Skeletal muscle cell (primary cell): ENCODE measurements at regions not wholly inside any gene's neighbourhood (a gene's known extent, or its start where the extent isn't known, plus 50 kb on each side); places are given as distances from the start of the nearest gene placed in this dataset.

Experiments
- DNase-seq: peaks from one replicate; pipeline ENCODE4 v3.0.0-alpha.2; 2010; ENCODE audit warnings: low read depth
- H3K4me3 ChIP-seq: 2 replicates; pipeline ENCODE4 v1.5.1; 2011; ENCODE audit warnings: low read depth, mild to moderate bottlenecking, control low read depth, low read length, moderate library complexity

- no peak for DNase-seq
- no peak overlapping the region for H3K4me3 ChIP-seq
These were observed 596.3 kb downstream of the TAFA4 start for GRCh38 chr3:68336042-68336441.

- H3K4me3 ChIP-seq, result no peak overlapping the region
- no peak for DNase-seq
These were observed 597.9 kb downstream of the TAFA4 start for GRCh38 chr3:68334367-68334986.

GRCh38 chr3:68328049-68328448 lies 604.3 kb downstream of the TAFA4 start:
- no peak for DNase-seq
- H3K4me3 ChIP-seq, result no peak overlapping the region

- H3K4me3 ChIP-seq, result no peak overlapping the region
- no peak for DNase-seq
These were observed 616.4 kb downstream of the TAFA4 start for GRCh38 chr3:68315964-68316363.

DNA sequence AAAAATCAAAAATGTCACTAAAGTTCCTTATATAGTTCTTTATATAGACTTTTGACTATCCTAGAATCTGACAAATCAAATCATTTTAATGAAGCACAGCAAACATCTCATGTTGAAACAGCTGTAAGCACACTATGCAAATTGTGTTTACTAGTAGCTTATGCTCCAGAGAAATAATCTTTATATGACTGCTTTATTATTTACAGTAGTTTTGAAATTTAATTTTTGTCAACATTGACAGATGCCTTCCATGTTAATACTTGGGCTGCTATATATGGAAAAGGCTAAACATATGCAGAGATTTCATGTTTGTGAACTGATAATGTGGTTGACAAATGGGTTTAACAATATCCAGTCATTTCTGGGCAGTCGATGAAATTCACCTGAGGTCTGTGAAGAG lies 616.8 kb downstream of the TAFA4 start:
- DNase-seq, result no peak
- no peak overlapping the region for H3K4me3 ChIP-seq

- no peak for DNase-seq
These were observed 625.8 kb downstream of the TAFA4 start for GRCh38 chr3:68306571-68306970.

GRCh38 chr3:68295457-68295856 lies 636.9 kb downstream of the TAFA4 start:
- DNase-seq, result no peak
- H3K4me3 ChIP-seq, result no peak overlapping the region

More at GRCh38 chr3:68306571-68306970, 625.8 kb downstream of the TAFA4 start:
- H3K4me3 ChIP-seq, result no peak overlapping the region

- no peak for DNase-seq
- no peak overlapping the region for H3K4me3 ChIP-seq
These were observed 635.9 kb upstream of the SUCLG2 start for GRCh38 chr3:68290333-68290732.

- H3K4me3 ChIP-seq, result no peak overlapping the region
- DNase-seq, result no peak
These were observed 633.7 kb upstream of the SUCLG2 start for GRCh38 chr3:68288085-68288484.

- DNase-seq, result no peak
- no peak overlapping the region for H3K4me3 ChIP-seq
These were observed 632.7 kb upstream of the SUCLG2 start for GRCh38 chr3:68287101-68287500.

- H3K4me3 ChIP-seq, result no peak overlapping the region
- DNase-seq, result no peak
These were observed 619.9 kb upstream of the SUCLG2 start for GRCh38 chr3:68274286-68274685.

- DNase-seq, result no peak
These were observed 616.7 kb upstream of the SUCLG2 start for GRCh38 chr3:68271145-68271544.

DNA sequence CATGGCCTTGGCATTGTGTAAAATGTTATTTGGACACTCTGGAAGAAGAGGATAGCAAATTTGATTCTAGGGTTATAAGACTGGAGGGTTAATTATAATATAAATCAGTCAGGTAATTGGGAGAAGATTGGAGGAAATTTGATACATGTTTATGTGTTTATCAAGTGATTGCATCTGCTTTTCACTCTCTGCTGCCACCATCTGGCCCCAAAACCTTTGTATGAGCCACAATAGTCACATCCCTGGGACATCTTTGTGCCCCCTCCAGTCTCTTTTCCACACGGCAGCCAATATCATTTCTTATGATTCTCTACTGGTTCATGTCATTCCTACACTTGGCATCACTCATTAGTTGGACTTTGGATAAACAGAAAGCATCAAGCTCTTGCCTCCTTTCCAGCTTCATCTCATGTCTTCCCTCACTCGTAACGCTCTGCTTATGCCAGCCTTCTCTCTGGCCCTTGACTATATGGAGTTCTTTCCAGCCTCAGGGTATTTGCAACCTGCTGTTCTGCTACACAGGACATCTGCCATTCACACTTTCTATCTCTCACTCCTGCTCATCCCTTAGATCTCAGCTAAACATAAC lies 602.3 kb upstream of the SUCLG2 start:
- H3K4me3 ChIP-seq, result no peak overlapping the region
- no peak for DNase-seq

More at GRCh38 chr3:68271145-68271544, 616.7 kb upstream of the SUCLG2 start:
- H3K4me3 ChIP-seq, result no peak overlapping the region

GRCh38 chr3:68249265-68249664 lies 594.9 kb upstream of the SUCLG2 start:
- no peak for DNase-seq

DNA sequence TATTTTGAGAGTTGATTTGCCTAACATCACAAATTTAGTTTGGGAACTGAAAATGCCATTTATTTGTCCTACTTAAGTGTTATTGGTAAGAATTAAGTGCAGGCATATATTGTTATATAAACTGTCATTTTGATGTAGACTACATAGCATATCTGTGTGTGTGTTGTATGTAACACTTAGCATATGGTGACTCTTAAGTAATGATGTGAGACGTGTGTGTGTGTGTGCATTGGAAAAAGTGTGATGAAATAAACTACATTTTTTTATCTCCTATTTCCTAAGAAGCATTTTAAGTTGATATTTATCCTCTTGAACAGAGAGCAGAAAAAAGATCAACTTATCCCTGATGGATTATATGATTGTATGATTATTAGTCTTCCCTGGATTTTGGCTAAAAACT lies 588.2 kb upstream of the SUCLG2 start:
- no peak for DNase-seq
- no peak overlapping the region for H3K4me3 ChIP-seq

More at GRCh38 chr3:68249265-68249664, 594.9 kb upstream of the SUCLG2 start:
- no peak overlapping the region for H3K4me3 ChIP-seq

GRCh38 chr3:68239542-68239941 lies 585.1 kb upstream of the SUCLG2 start:
- DNase-seq, result no peak
- no peak overlapping the region for H3K4me3 ChIP-seq

- H3K4me3 ChIP-seq, result no peak overlapping the region
These were observed 579.8 kb upstream of the SUCLG2 start for GRCh38 chr3:68234076-68234780.

GRCh38 chr3:68228856-68229255 lies 574.4 kb upstream of the SUCLG2 start:
- DNase-seq, result no peak
- H3K4me3 ChIP-seq, result no peak overlapping the region

More at GRCh38 chr3:68234076-68234780, 579.8 kb upstream of the SUCLG2 start:
- no peak for DNase-seq

- DNase-seq, result no peak
- no peak overlapping the region for H3K4me3 ChIP-seq
These were observed 566.4 kb upstream of the SUCLG2 start for GRCh38 chr3:68220832-68221231.

DNA sequence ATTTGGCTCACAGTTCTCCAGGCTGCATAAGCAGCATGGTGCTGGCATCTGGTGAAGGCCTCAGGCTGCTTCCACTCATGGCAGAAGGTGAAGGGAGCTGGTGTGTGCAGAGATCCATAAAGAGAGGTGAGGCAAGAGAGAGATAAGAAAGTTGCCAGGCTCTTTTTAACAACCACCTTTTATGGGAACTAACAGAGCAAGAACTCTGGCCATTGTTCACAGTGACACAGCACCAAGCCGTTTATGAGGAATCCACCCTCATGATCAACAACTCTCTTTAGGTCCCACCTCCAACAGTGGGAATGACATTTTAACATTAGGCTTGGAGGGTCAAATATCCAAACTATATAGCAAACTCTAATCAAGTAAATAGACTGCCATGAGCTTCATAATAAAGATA lies 557.2 kb upstream of the SUCLG2 start:
- DNase-seq, result no peak
- H3K4me3 ChIP-seq, result no peak overlapping the region

- no peak for DNase-seq
- H3K4me3 ChIP-seq, result no peak overlapping the region
These were observed 556.2 kb upstream of the SUCLG2 start for GRCh38 chr3:68210635-68211034.
